IPS DF 6.9 (cell line): ENCODE measurements at regions not wholly inside any gene's neighbourhood (a gene's known extent, or its start where the extent isn't known, plus 50 kb on each side); places are given as distances from the start of the nearest gene placed in this dataset.

ENCODE experiments used
- DNase-seq: peaks from one replicate; pipeline ENCODE4 v3.0.0-alpha.2; 2013; ENCODE audit warnings: low read depth, low spot score
- H3K27ac ChIP-seq: one replicate; pipeline ENCODE4 v1.5.1; 2013; ENCODE audit warnings: low read length, control low read depth
- H3K27me3 ChIP-seq: 2 replicates; pipeline ENCODE4 v1.6.1; 2013; ENCODE audit warnings: mild to moderate bottlenecking, low read length; ENCODE audit not compliant: control insufficient read depth, insufficient read depth
- H3K36me3 ChIP-seq: 2 replicates; pipeline ENCODE4 v1.6.1; 2013; ENCODE audit warnings: low read length; ENCODE audit not compliant: control insufficient read depth, insufficient read depth
- H3K4me1 ChIP-seq: 2 replicates; pipeline ENCODE4 v1.6.1; 2013; ENCODE audit warnings: low read length; ENCODE audit not compliant: control insufficient read depth, insufficient read depth
- H3K4me3 ChIP-seq: 2 replicates; pipeline ENCODE4 v1.5.1; 2013; ENCODE audit warnings: mild to moderate bottlenecking, low read length
- H3K9me3 ChIP-seq: 2 replicates; pipeline ENCODE4 v1.6.1; 2013; ENCODE audit warnings: low read length, inconsistent platforms; ENCODE audit not compliant: control insufficient read depth, insufficient read depth
- WGBS: extraction: QIAGEN DNeasy Blood & Tissue Kit; methylation state at CpG from one replicate; pipeline ENCODE4 v1.1.7; 2013; ENCODE audit warnings: mixed read lengths, missing lambda C conversion rate; ENCODE audit not compliant: insufficient read length, insufficient coverage; 5-methylcytosine and 5-hydroxymethylcytosine counted together

GRCh38 chr3:159534496-159534895, 454.1 kb upstream of the IL12A start:
- no peaks in the 10 kb centered on the region for H3K9me3 ChIP-seq
- no CpG with 5 or more reads among the region's 3 CpGs for WGBS
- no peaks in the 10 kb centered on the region for H3K36me3 ChIP-seq
- no peak overlapping the region for H3K27ac ChIP-seq
- DNase-seq = no peak
- no peaks in the 10 kb centered on the region for H3K27me3 ChIP-seq
- H3K4me3 ChIP-seq = no peak overlapping the region
- no peaks in the 10 kb centered on the region for H3K4me1 ChIP-seq

GRCh38 chr3:159536876-159537275, 451.8 kb upstream of the IL12A start:
- Histone ChIP-seq H3K4me3 (no peak overlapping the region), H3K36me3 (no peaks in the 10 kb centered on the region), H3K27me3 (no peaks in the 10 kb centered on the region), H3K4me1 (no peaks in the 10 kb centered on the region), H3K9me3 (no peaks in the 10 kb centered on the region), H3K27ac (no peak overlapping the region)
- DNase-seq = no peak
- WGBS = no CpG with 5 or more reads among the region's 1 CpG

GRCh38 chr3:159538507-159538906, 450.1 kb upstream of the IL12A start:
- Histone ChIP-seq H3K27me3 (no peaks in the 10 kb centered on the region), H3K36me3 (no peaks in the 10 kb centered on the region), H3K27ac (no peak overlapping the region), H3K9me3 (no peaks in the 10 kb centered on the region), H3K4me3 (no peak overlapping the region), H3K4me1 (no peaks in the 10 kb centered on the region)
- no CpG with 5 or more reads among the region's 1 CpG for WGBS
- DNase-seq = no peak

- Histone ChIP-seq H3K36me3 (no peaks in the 10 kb centered on the region), H3K4me1 (no peaks in the 10 kb centered on the region), H3K27ac (no peak overlapping the region), H3K4me3 (no peak overlapping the region), H3K27me3 (no peaks in the 10 kb centered on the region), H3K9me3 (no peaks in the 10 kb centered on the region)
- WGBS = no CpG with 5 or more reads among the region's 2 CpGs
- DNase-seq = no peak
Measured at GRCh38 chr3:159540882-159541495, 447.6 kb upstream of the IL12A start.

GRCh38 chr3:159548675-159549335, 439.8 kb upstream of the IL12A start:
- Histone ChIP-seq H3K36me3 (no peaks in the 10 kb centered on the region), H3K27ac (no peak overlapping the region), H3K4me3 (no peak overlapping the region), H3K9me3 (no peaks in the 10 kb centered on the region), H3K4me1 (no peaks in the 10 kb centered on the region), H3K27me3 (no peaks in the 10 kb centered on the region)
- whole genome bisulfite sequencing = no CpG with 5 or more reads among the region's 3 CpGs
- DNase-seq = no peak

GRCh38 chr3:159555205-159555604, 433.4 kb upstream of the IL12A start:
- DNase-seq = no peak
- Histone ChIP-seq H3K27me3 (peaks cover 4% of the 10 kb centered on the region; the same call in 1 of the 2 replicates), H3K4me1 (no peaks in the 10 kb centered on the region), H3K4me3 (no peak overlapping the region), H3K9me3 (no peaks in the 10 kb centered on the region), H3K36me3 (no peaks in the 10 kb centered on the region), H3K27ac (no peak overlapping the region)

- no peak overlapping the region for H3K27ac ChIP-seq
- 100% methylated on average over 1 of the region's 1 CpG for WGBS
- DNase-seq = no peak
- no peaks in the 10 kb centered on the region; the same call in 1 of the 2 replicates for H3K4me1 ChIP-seq
- H3K9me3 ChIP-seq = no peaks in the 10 kb centered on the region
- peaks cover 4% of the 10 kb centered on the region; the same call in 1 of the 2 replicates for H3K27me3 ChIP-seq
- H3K36me3 ChIP-seq = no peaks in the 10 kb centered on the region
- H3K4me3 ChIP-seq = no peak overlapping the region
Measured at GRCh38 chr3:159559771-159560170, 428.9 kb upstream of the IL12A start.

GRCh38 chr3:159560214-159560979, 428.2 kb upstream of the IL12A start:
- H3K9me3 ChIP-seq = no peaks in the 10 kb centered on the region
- DNase-seq = peak; percentile 47
- H3K27me3 ChIP-seq = peaks cover 4% of the 10 kb centered on the region; the same call in 1 of the 2 replicates
- no peak overlapping the region for H3K27ac ChIP-seq
- WGBS = 100% methylated on average over 1 of the region's 8 CpGs
- no peaks in the 10 kb centered on the region; the same call in 1 of the 2 replicates for H3K4me1 ChIP-seq
- H3K36me3 ChIP-seq = no peaks in the 10 kb centered on the region
- H3K4me3 ChIP-seq = no peak overlapping the region

GRCh38 chr3:159565313-159565712, 423.3 kb upstream of the IL12A start:
- Histone ChIP-seq H3K27me3 (no peaks in the 10 kb centered on the region), H3K36me3 (no peaks in the 10 kb centered on the region), H3K4me3 (no peak overlapping the region), H3K27ac (no peak overlapping the region), H3K4me1 (no peaks in the 10 kb centered on the region; the same call in 1 of the 2 replicates), H3K9me3 (no peaks in the 10 kb centered on the region)
- no CpG with 5 or more reads among the region's 1 CpG for WGBS
- no peak for DNase-seq

GRCh38 chr3:159583662-159584061, 405.0 kb upstream of the IL12A start:
- DNase-seq = no peak
- no CpG with 5 or more reads among the region's 3 CpGs for WGBS

More at GRCh38 chr3:159583662-159584061, 405.0 kb upstream of the IL12A start:
- H3K4me3 ChIP-seq = no peak overlapping the region
- no peak overlapping the region for H3K27ac ChIP-seq
- H3K27me3 ChIP-seq = no peaks in the 10 kb centered on the region
- H3K4me1 ChIP-seq = no peaks in the 10 kb centered on the region
- H3K36me3 ChIP-seq = no peaks in the 10 kb centered on the region
- H3K9me3 ChIP-seq = no peaks in the 10 kb centered on the region
